ENCODE measurements at regions not wholly inside any gene's neighbourhood (a gene's known extent, or its start where the extent isn't known, plus 50 kb on each side); places are given as distances from the start of the nearest gene placed in this dataset.
"Not testable (repeated sequence)": the region's sequence is repeated elsewhere in the genome, so short reads cannot be mapped to it uniquely, and the experiment has no call there.

- H3K79me2 ChIP-seq (ENCODE audit: control insufficient read depth, insufficient read depth, low read length); H3K27me3 ChIP-seq (ENCODE audit: control insufficient read depth in 2 of 2, insufficient read depth in 2 of 2, low read length in 2 of 2); H3K9me3 ChIP-seq (replicated peaks; ENCODE audit: control insufficient read depth, insufficient read depth, low read length); H3K27ac ChIP-seq (ENCODE audit: insufficient read depth, low read depth, low read length); BruUV-seq (replicated peaks); H3K9me1 ChIP-seq (replicated peaks; ENCODE audit: control insufficient read depth, extremely low read depth, insufficient read depth, low read length); H4K20me1 ChIP-seq (replicated peaks; ENCODE audit: control insufficient read depth, extremely low read depth, insufficient read depth, low read length); H3K4me3 ChIP-seq (replicated peaks in 1 of 3; ENCODE audit: insufficient read depth in 1 of 3, low read depth in 1 of 3, low read length in 3 of 3); FAIRE-seq; POLR2A ChIA-PET; H3K9ac ChIP-seq (replicated peaks; ENCODE audit: extremely low read depth, insufficient read depth, low read length); H3K4me1 ChIP-seq (ENCODE audit: control insufficient read depth, extremely low read depth, insufficient read depth, low read length); H3K36me3 ChIP-seq (ENCODE audit: control insufficient read depth in 2 of 2, extremely low read depth in 1 of 2, insufficient read depth in 2 of 2, low read length in 2 of 2); H3K4me2 ChIP-seq (ENCODE audit: insufficient read depth, low read length); CTCF ChIA-PET; H2AFZ ChIP-seq (ENCODE audit: low read depth, low read length); intact Hi-C loops (cut with micrococcal nuclease); DNase-seq (ENCODE audit: low read depth, low spot score); dilution Hi-C loops (cut with MboI; ENCODE audit: extremely low pct_ligation_motif_present, low sequenced_read_pairs): not testable (repeated sequence)
Measured at GRCh38 chr14:105624749-105625434, 98.5 kb downstream of the TMEM121 start.

GRCh38 chr14:105625448-105625847 is 99.1 kb downstream of the TMEM121 start:
- H3K9ac ChIP-seq (replicated peaks; ENCODE audit: extremely low read depth, insufficient read depth, low read length); H3K79me2 ChIP-seq (ENCODE audit: control insufficient read depth, insufficient read depth, low read length); H3K4me1 ChIP-seq (ENCODE audit: control insufficient read depth, extremely low read depth, insufficient read depth, low read length); CTCF ChIA-PET; H3K4me3 ChIP-seq (replicated peaks in 1 of 3; ENCODE audit: insufficient read depth in 1 of 3, low read depth in 1 of 3, low read length in 3 of 3); FAIRE-seq; H2AFZ ChIP-seq (ENCODE audit: low read depth, low read length); dilution Hi-C loops (cut with MboI; ENCODE audit: extremely low pct_ligation_motif_present, low sequenced_read_pairs); DNase-seq (ENCODE audit: low read depth, low spot score); H4K20me1 ChIP-seq (replicated peaks; ENCODE audit: control insufficient read depth, extremely low read depth, insufficient read depth, low read length); intact Hi-C loops (cut with micrococcal nuclease); H3K4me2 ChIP-seq (ENCODE audit: insufficient read depth, low read length); H3K9me3 ChIP-seq (replicated peaks; ENCODE audit: control insufficient read depth, insufficient read depth, low read length); H3K27ac ChIP-seq (ENCODE audit: insufficient read depth, low read depth, low read length); H3K9me1 ChIP-seq (replicated peaks; ENCODE audit: control insufficient read depth, extremely low read depth, insufficient read depth, low read length); POLR2A ChIA-PET; BruUV-seq (replicated peaks); H3K36me3 ChIP-seq (ENCODE audit: control insufficient read depth in 2 of 2, extremely low read depth in 1 of 2, insufficient read depth in 2 of 2, low read length in 2 of 2); H3K27me3 ChIP-seq (ENCODE audit: control insufficient read depth in 2 of 2, insufficient read depth in 2 of 2, low read length in 2 of 2): not testable (repeated sequence)

GRCh38 chr14:105626111-105626510 is 99.7 kb downstream of the TMEM121 start:
- H3K4me3 ChIP-seq (replicated peaks in 1 of 3; ENCODE audit: insufficient read depth in 1 of 3, low read depth in 1 of 3, low read length in 3 of 3); H3K4me1 ChIP-seq (ENCODE audit: control insufficient read depth, extremely low read depth, insufficient read depth, low read length); H2AFZ ChIP-seq (ENCODE audit: low read depth, low read length); CTCF ChIA-PET; H3K9ac ChIP-seq (replicated peaks; ENCODE audit: extremely low read depth, insufficient read depth, low read length); H3K27ac ChIP-seq (ENCODE audit: insufficient read depth, low read depth, low read length); POLR2A ChIA-PET; H3K79me2 ChIP-seq (ENCODE audit: control insufficient read depth, insufficient read depth, low read length); FAIRE-seq; H3K4me2 ChIP-seq (ENCODE audit: insufficient read depth, low read length); H3K9me1 ChIP-seq (replicated peaks; ENCODE audit: control insufficient read depth, extremely low read depth, insufficient read depth, low read length); BruUV-seq (replicated peaks); H4K20me1 ChIP-seq (replicated peaks; ENCODE audit: control insufficient read depth, extremely low read depth, insufficient read depth, low read length); H3K36me3 ChIP-seq (ENCODE audit: control insufficient read depth in 2 of 2, extremely low read depth in 1 of 2, insufficient read depth in 2 of 2, low read length in 2 of 2); H3K9me3 ChIP-seq (replicated peaks; ENCODE audit: control insufficient read depth, insufficient read depth, low read length); DNase-seq (ENCODE audit: low read depth, low spot score); dilution Hi-C loops (cut with MboI; ENCODE audit: extremely low pct_ligation_motif_present, low sequenced_read_pairs); H3K27me3 ChIP-seq (ENCODE audit: control insufficient read depth in 2 of 2, insufficient read depth in 2 of 2, low read length in 2 of 2); intact Hi-C loops (cut with micrococcal nuclease): not testable (repeated sequence)

GRCh38 chr14:105626651-105627050 is 100.3 kb downstream of the TMEM121 start:
- H3K4me1 ChIP-seq (ENCODE audit: control insufficient read depth, extremely low read depth, insufficient read depth, low read length); H3K27me3 ChIP-seq (ENCODE audit: control insufficient read depth in 2 of 2, insufficient read depth in 2 of 2, low read length in 2 of 2); POLR2A ChIA-PET; H3K36me3 ChIP-seq (ENCODE audit: control insufficient read depth in 2 of 2, extremely low read depth in 1 of 2, insufficient read depth in 2 of 2, low read length in 2 of 2); H3K4me2 ChIP-seq (ENCODE audit: insufficient read depth, low read length); FAIRE-seq; H3K9ac ChIP-seq (replicated peaks; ENCODE audit: extremely low read depth, insufficient read depth, low read length); H3K79me2 ChIP-seq (ENCODE audit: control insufficient read depth, insufficient read depth, low read length); H3K9me3 ChIP-seq (replicated peaks; ENCODE audit: control insufficient read depth, insufficient read depth, low read length); BruUV-seq (replicated peaks); H2AFZ ChIP-seq (ENCODE audit: low read depth, low read length); H3K4me3 ChIP-seq (replicated peaks in 1 of 3; ENCODE audit: insufficient read depth in 1 of 3, low read depth in 1 of 3, low read length in 3 of 3); H3K27ac ChIP-seq (ENCODE audit: insufficient read depth, low read depth, low read length); intact Hi-C loops (cut with micrococcal nuclease); H3K9me1 ChIP-seq (replicated peaks; ENCODE audit: control insufficient read depth, extremely low read depth, insufficient read depth, low read length); DNase-seq (ENCODE audit: low read depth, low spot score); H4K20me1 ChIP-seq (replicated peaks; ENCODE audit: control insufficient read depth, extremely low read depth, insufficient read depth, low read length); CTCF ChIA-PET; dilution Hi-C loops (cut with MboI; ENCODE audit: extremely low pct_ligation_motif_present, low sequenced_read_pairs): not testable (repeated sequence)

Measured in endothelial cell of umbilical vein (primary cell).